Caco-2 (cell line): ENCODE measurements at regions not wholly inside any gene's neighbourhood (a gene's known extent, or its start where the extent isn't known, plus 50 kb on each side); places are given as distances from the start of the nearest gene placed in this dataset.

Source experiments
- BruUV-seq: library from RNA; stranded (reverse); fragments of 400-500 nt; replicated peaks from 2 replicates; lab custom pipeline; 2021; lab: Mats Ljungman, UMichigan
- CTCF ChIA-PET: fragments of 300-600 bp; sonication (Branson Sonifier 250); formaldehyde crosslinking; loops from one replicate; lab custom pipeline; 2022; ENCODE audit warnings: antibody characterized with exemption; lab: Charles Lee
- POLR2A ChIA-PET: fragments of 300-600 bp; sonication (Branson Sonifier 250); formaldehyde crosslinking; loops from one replicate; lab custom pipeline; 2022; ENCODE audit warnings: antibody characterized with exemption; lab: Charles Lee
- DNase-seq, 2 experiments: peaks; one replicate each; pipeline versions ENCODE4 v3.0.0 to v3.0.0-alpha.2; 2020 to 2022
- H3K27me3 ChIP-seq: replicated peaks from 2 replicates; pipeline ENCODE4 v1.6.0; 2011; ENCODE audit warnings: low read length; ENCODE audit not compliant: control insufficient read depth, insufficient read depth
- H3K36me3 ChIP-seq: 2 replicates; pipeline ENCODE4 v1.5.1; 2011; ENCODE audit warnings: low read length; ENCODE audit not compliant: control insufficient read depth, insufficient read depth
- H3K4me1 ChIP-seq: fragments of 250-450 bp; sonication (Bioruptor Pico); 2 replicates; pipeline ENCODE4 v1.5.1; 2020; ENCODE audit warnings: mild to moderate bottlenecking
- H3K4me3 ChIP-seq: 2 replicates; pipeline ENCODE4 v1.5.1; 2011; ENCODE audit warnings: low read depth, mild to moderate bottlenecking, control low read depth, low read length
- H3K9me3 ChIP-seq: fragments of 250-450 bp; sonication (Bioruptor Pico); 2 replicates; pipeline ENCODE4 v1.5.1; 2020; ENCODE audit warnings: mild to moderate bottlenecking, moderate library complexity
- H3K27ac Mint-ChIP-seq: one replicate; pipeline ENCODE4 v1.8.0; 2022; ENCODE audit warnings: mixed read lengths; ENCODE audit not compliant: unreplicated experiment
- H3K27me3 Mint-ChIP-seq: one replicate; pipeline ENCODE4 v1.8.0; 2022; ENCODE audit warnings: mixed read lengths; ENCODE audit not compliant: insufficient read depth, unreplicated experiment
- H3K36me3 Mint-ChIP-seq: one replicate; pipeline ENCODE4 v1.8.0; 2022; ENCODE audit warnings: mild to moderate bottlenecking, mixed read lengths; ENCODE audit not compliant: insufficient read depth, unreplicated experiment
- H3K4me1 Mint-ChIP-seq: one replicate; pipeline ENCODE4 v1.8.0; 2022; ENCODE audit warnings: low read depth, mixed read lengths; ENCODE audit not compliant: unreplicated experiment
- H3K4me3 Mint-ChIP-seq: one replicate; pipeline ENCODE4 v1.8.0; 2022; ENCODE audit warnings: mild to moderate bottlenecking, moderate library complexity, mixed read lengths; ENCODE audit not compliant: unreplicated experiment
- H3K9me3 Mint-ChIP-seq: one replicate; pipeline ENCODE4 v1.8.0; 2022; ENCODE audit warnings: mixed read lengths; ENCODE audit not compliant: unreplicated experiment
- CTCF ChIP-seq, 2 experiments: fragments of 200-600 bp in 1 of 2; IDR thresholded peaks; 1 replicate in 1 of 2; 2 replicates in 1 of 2; pipeline versions ENCODE4 v1.5.1 to v1.8.0; 2011 to 2022; ENCODE audit warnings: antibody characterized with exemption in 1 of 2, control low read depth in 1 of 2, inconsistent platforms in 1 of 2, low read depth in 1 of 2, low read length in 1 of 2, mild to moderate bottlenecking in 1 of 2, moderate library complexity in 1 of 2; ENCODE audit not compliant: insufficient read depth in 1 of 2, severe bottlenecking in 1 of 2, unreplicated experiment in 1 of 2
- intact Hi-C: fragments of 100-400 bp; cut with micrococcal nuclease; formaldehyde crosslinking; loops from one replicate; pipeline ENCODE4 v1.10.0; 2022; ENCODE audit not compliant: unreplicated experiment

GRCh38 chr12:107544937-107545336 is 140.7 kb upstream of the PWP1 start:
- ChIA-PET CTCF (no interaction called here), POLR2A (no interaction called here)
- intact Hi-C loops = loop anchor here (5.0 kb wide), 1 partner anchor 62 kb away; no protein-coding TSS in a partner anchor
- no peak for TF ChIP-seq CTCF (IDR thresholded peaks at IDR 0.05; ENCODE audit: insufficient read depth in 1 of 2, low read depth in 1 of 2, low read length in 1 of 2, severe bottlenecking in 1 of 2, unreplicated experiment in 1 of 2)
- Histone ChIP-seq H3K4me1 (no peaks in the 10 kb centered on the region), H3K4me3 (no peak overlapping the region), H3K36me3 (no peaks in the 10 kb centered on the region), H3K9me3 (no peaks in the 10 kb centered on the region), H3K27me3 (no peaks in the 10 kb centered on the region; the same call in 1 of the 2 replicates)
- Mint-ChIP-seq H3K9me3 (no peaks in the 10 kb centered on the region), H3K4me3 (no peak overlapping the region), H3K27me3 (peaks cover 12% of the 10 kb centered on the region), H3K27ac (no peak overlapping the region), H3K4me1 (no peaks in the 10 kb centered on the region), H3K36me3 (no peaks in the 10 kb centered on the region)
- BruUV-seq = no TSS peak
- no peak for DNase-seq

GRCh38 chr12:107545737-107546353 is 139.8 kb upstream of the PWP1 start:
- Histone ChIP-seq H3K27me3 (no peaks in the 10 kb centered on the region; the same call in 1 of the 2 replicates), H3K4me3 (no peak overlapping the region), H3K36me3 (no peaks in the 10 kb centered on the region), H3K9me3 (no peaks in the 10 kb centered on the region), H3K4me1 (no peaks in the 10 kb centered on the region)
- no peak for DNase-seq
- ChIA-PET POLR2A (no interaction called here), CTCF (no interaction called here)
- no peak for TF ChIP-seq CTCF (IDR thresholded peaks at IDR 0.05; ENCODE audit: insufficient read depth in 1 of 2, low read depth in 1 of 2, low read length in 1 of 2, severe bottlenecking in 1 of 2, unreplicated experiment in 1 of 2)
- BruUV-seq = no TSS peak
- intact Hi-C loops = loop anchor here (5.0 kb wide), 1 partner anchor 61 kb away; no protein-coding TSS in a partner anchor
- Mint-ChIP-seq H3K4me3 (no peak overlapping the region), H3K27me3 (peaks cover 12% of the 10 kb centered on the region), H3K4me1 (no peaks in the 10 kb centered on the region), H3K9me3 (no peaks in the 10 kb centered on the region), H3K36me3 (no peaks in the 10 kb centered on the region), H3K27ac (no peak overlapping the region)

GRCh38 chr12:107547389-107547788 is 138.2 kb upstream of the PWP1 start:
- no peak overlapping the region for H3K4me3 Mint-ChIP-seq
- POLR2A ChIA-PET = no interaction called here
- Histone ChIP-seq H3K4me1 (no peaks in the 10 kb centered on the region), H3K36me3 (no peaks in the 10 kb centered on the region), H3K4me3 (no peak overlapping the region), H3K27me3 (no peaks in the 10 kb centered on the region; the same call in 1 of the 2 replicates), H3K9me3 (no peaks in the 10 kb centered on the region)
- no peak overlapping the region for H3K27ac Mint-ChIP-seq
- no peaks in the 10 kb centered on the region for H3K36me3 Mint-ChIP-seq
- intact Hi-C loops = loop anchor here (5.0 kb wide), 1 partner anchor 60 kb away; no protein-coding TSS in a partner anchor
- H3K27me3 Mint-ChIP-seq = peaks cover 12% of the 10 kb centered on the region
- BruUV-seq = no TSS peak
- no peak for TF ChIP-seq CTCF (IDR thresholded peaks at IDR 0.05; ENCODE audit: insufficient read depth in 1 of 2, low read depth in 1 of 2, low read length in 1 of 2, severe bottlenecking in 1 of 2, unreplicated experiment in 1 of 2)
- DNase-seq = no peak
- no peaks in the 10 kb centered on the region for H3K9me3 Mint-ChIP-seq
- H3K4me1 Mint-ChIP-seq = no peaks in the 10 kb centered on the region
- CTCF ChIA-PET = no interaction called here
